Ishikawa (cell line): ENCODE measurements at regions not wholly inside any gene's neighbourhood (a gene's known extent, or its start where the extent isn't known, plus 50 kb on each side); places are given as distances from the start of the nearest gene placed in this dataset.

Experiments
- CEBPB ChIP-seq: IDR thresholded peaks from 2 replicates; pipeline ENCODE4 v1.6.1; 2012
- CREB1 ChIP-seq: IDR thresholded peaks from 2 replicates; pipeline ENCODE4 v1.6.1; 2012; ENCODE audit warnings: low read depth
- EGR1 ChIP-seq: IDR thresholded peaks from 2 replicates; pipeline ENCODE4 v1.6.1; 2012
- EP300 ChIP-seq: IDR thresholded peaks from 2 replicates; pipeline ENCODE4 v1.6.1; 2012; ENCODE audit warnings: borderline replicate concordance
- FOXM1 ChIP-seq: IDR thresholded peaks from 2 replicates; pipeline ENCODE4 v1.6.1; 2012; ENCODE audit warnings: low read depth, borderline replicate concordance
- MAX ChIP-seq: IDR thresholded peaks from 2 replicates; pipeline ENCODE4 v1.6.1; 2012
- NFIC ChIP-seq: IDR thresholded peaks from 2 replicates; pipeline ENCODE4 v1.6.1; 2012
- RAD21 ChIP-seq: IDR thresholded peaks from 2 replicates; pipeline ENCODE4 v1.6.1; 2012; ENCODE audit warnings: low read depth
- REST ChIP-seq: IDR thresholded peaks from 2 replicates; pipeline ENCODE4 v1.6.1; 2012; ENCODE audit warnings: low read depth, mild to moderate bottlenecking
- TAF1 ChIP-seq: IDR thresholded peaks from 2 replicates; pipeline ENCODE4 v1.6.1; 2012; ENCODE audit warnings: low read depth, mild to moderate bottlenecking
- TCF12 ChIP-seq: IDR thresholded peaks from 2 replicates; pipeline ENCODE4 v1.6.1; 2012; ENCODE audit warnings: low read depth
- TEAD4 ChIP-seq: IDR thresholded peaks from 2 replicates; pipeline ENCODE4 v1.6.1; 2012
- YY1 ChIP-seq: IDR thresholded peaks from 2 replicates; pipeline ENCODE4 v1.6.1; 2012; ENCODE audit warnings: low read depth
- ZBTB7A ChIP-seq: IDR thresholded peaks from 2 replicates; pipeline ENCODE4 v1.6.1; 2012; ENCODE audit warnings: low read depth
- TF ChIP-seq, protein P1 (sequence below): IDR thresholded peaks from 2 replicates; pipeline ENCODE4 v1.6.1; 2012

GRCh38 chr3:166211451-166211850 is 374.2 kb upstream of the BCHE start:
- TF ChIP-seq EP300 (no peak), RAD21 (no peak), MAX (no peak), FOXM1 (no peak), TEAD4 (no peak), TCF12 (no peak), CEBPB (no peak), TAF1 (no peak), YY1 (no peak)

GRCh38 chr3:166209701-166210100 is 372.5 kb upstream of the BCHE start:
- TF ChIP-seq EGR1 = no peak
- no peak for TF ChIP-seq YY1
- no peak for TF ChIP-seq TEAD4

DNA sequence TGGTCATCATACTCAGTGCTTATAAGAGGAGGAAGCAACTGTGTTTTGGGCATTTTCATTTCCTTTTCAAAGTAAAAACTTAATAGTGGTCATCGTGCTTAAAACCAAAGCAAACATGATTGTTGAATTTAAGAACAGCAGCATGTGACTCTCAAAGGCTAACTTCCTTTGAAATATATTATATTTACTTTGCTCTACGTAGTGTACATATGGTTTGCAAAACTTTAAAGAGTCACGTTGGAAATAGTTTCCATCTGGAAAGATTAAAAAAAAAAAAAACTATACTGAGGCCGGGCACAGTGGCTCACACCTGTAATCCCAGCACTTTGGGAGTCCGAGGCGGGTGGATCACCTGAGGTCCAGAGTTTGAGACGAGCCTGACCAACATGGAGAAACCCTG is 367.9 kb upstream of the BCHE start:
- TF ChIP-seq EP300 = no peak
- no peak for TF ChIP-seq CEBPB
- TF ChIP-seq, protein P1, sequence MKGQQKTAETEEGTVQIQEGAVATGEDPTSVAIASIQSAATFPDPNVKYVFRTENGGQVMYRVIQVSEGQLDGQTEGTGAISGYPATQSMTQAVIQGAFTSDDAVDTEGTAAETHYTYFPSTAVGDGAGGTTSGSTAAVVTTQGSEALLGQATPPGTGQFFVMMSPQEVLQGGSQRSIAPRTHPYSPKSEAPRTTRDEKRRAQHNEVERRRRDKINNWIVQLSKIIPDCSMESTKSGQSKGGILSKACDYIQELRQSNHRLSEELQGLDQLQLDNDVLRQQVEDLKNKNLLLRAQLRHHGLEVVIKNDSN = no peak
- TF ChIP-seq RAD21 = no peak
- TF ChIP-seq NFIC = no peak
- TF ChIP-seq EGR1 = no peak
- TF ChIP-seq FOXM1 = no peak
- no peak for TF ChIP-seq CREB1
- TF ChIP-seq TEAD4 = no peak
- TF ChIP-seq TCF12 = no peak

GRCh38 chr3:166201476-166201875 is 364.3 kb upstream of the BCHE start:
- TF ChIP-seq EGR1 (no peak), MAX (no peak), RAD21 (no peak), CREB1 (no peak), TAF1 (no peak), TCF12 (no peak), CEBPB (no peak), REST (no peak)

DNA sequence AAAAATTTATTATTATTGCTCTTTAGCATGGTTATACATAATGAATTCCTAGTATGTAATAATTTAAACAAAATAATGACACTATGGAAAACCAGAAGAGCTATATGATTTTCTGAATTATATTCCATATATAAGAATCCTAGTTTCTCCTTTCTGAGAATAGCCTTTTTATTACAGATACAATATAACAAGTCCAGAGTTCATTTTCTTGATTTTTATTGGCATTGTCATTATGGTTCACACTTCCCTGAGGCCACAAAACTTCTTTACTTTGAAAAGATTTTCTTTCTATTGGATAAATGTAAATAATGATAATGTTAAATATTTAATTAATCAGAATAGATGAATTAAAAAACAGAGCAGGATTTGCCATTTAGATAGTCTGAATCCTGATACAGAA is 362.3 kb upstream of the BCHE start:
- TF ChIP-seq EGR1 (no peak), ZBTB7A (no peak)

- no peak for TF ChIP-seq YY1
- TF ChIP-seq, protein P1 = no peak
- TF ChIP-seq ZBTB7A = no peak
- no peak for TF ChIP-seq EGR1
- TF ChIP-seq NFIC = no peak
- no peak for TF ChIP-seq RAD21
- no peak for TF ChIP-seq TCF12
Observed at GRCh38 chr3:166195808-166196207, 358.6 kb upstream of the BCHE start.

DNA sequence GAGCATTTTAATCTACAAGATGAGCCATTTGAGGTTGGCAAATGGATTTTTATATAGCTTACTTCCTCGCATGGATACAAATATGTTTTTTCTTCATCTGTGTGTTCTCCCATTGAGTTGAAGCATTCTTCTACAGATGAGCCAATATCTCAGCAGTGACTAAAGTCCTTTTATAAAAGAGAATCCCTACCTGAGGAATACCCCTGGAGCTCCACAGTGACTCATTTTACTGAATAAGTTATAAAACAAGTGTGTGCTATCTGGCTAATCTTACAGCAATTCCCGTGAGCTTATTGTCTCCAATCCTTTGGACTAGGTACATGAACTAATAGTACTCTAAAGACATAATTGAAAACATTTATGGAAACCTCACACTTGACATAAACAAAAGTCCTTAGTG is 354.2 kb upstream of the BCHE start:
- TF ChIP-seq YY1 (no peak), REST (no peak), CREB1 (no peak), MAX (no peak), EP300 (no peak), NFIC (no peak), TAF1 (no peak), TEAD4 (no peak), FOXM1 (no peak), ZBTB7A (no peak), EGR1 (no peak), TCF12 (no peak), RAD21 (no peak)
- TF ChIP-seq, protein P1 = no peak
